Gastroesophageal sphincter (tissue), 3 donors: ENCODE measurements at regions not wholly inside any gene's neighbourhood (a gene's known extent, or its start where the extent isn't known, plus 50 kb on each side); places are given as distances from the start of the nearest gene placed in this dataset.

ENCODE experiments used
- EP300 ChIP-seq: sonication (generic); formaldehyde crosslinking; IDR thresholded peaks from one replicate; pipeline ENCODE4 v1.6.1; 2017; ENCODE audit warnings: antibody characterized with exemption, mild to moderate bottlenecking
- POLR2A ChIP-seq, 2 donors: fragments of 450-650 bp; IDR thresholded peaks; one replicate each; pipeline ENCODE4 v1.6.1; 2017; ENCODE audit warnings: antibody characterized with exemption in 2 of 2, mild to moderate bottlenecking in 2 of 2, moderate library complexity in 1 of 2
- POLR2AphosphoS5 ChIP-seq: sonication (generic); formaldehyde crosslinking; IDR thresholded peaks from one replicate; pipeline ENCODE4 v1.6.1; 2017; ENCODE audit warnings: antibody characterized with exemption
- TF ChIP-seq, protein P1 (sequence below), 4 experiments: fragments of 200-600 bp in 2 of 4; fragments of 450-650 bp in 2 of 4; sonication (generic) in 1 of 4; IDR thresholded peaks; one replicate each; pipeline ENCODE4 v1.5.1; 2017 to 2019; ENCODE audit warnings: antibody characterized with exemption in 4 of 4, mild to moderate bottlenecking in 2 of 4, moderate library complexity in 2 of 4

- TF ChIP-seq, protein P1, sequence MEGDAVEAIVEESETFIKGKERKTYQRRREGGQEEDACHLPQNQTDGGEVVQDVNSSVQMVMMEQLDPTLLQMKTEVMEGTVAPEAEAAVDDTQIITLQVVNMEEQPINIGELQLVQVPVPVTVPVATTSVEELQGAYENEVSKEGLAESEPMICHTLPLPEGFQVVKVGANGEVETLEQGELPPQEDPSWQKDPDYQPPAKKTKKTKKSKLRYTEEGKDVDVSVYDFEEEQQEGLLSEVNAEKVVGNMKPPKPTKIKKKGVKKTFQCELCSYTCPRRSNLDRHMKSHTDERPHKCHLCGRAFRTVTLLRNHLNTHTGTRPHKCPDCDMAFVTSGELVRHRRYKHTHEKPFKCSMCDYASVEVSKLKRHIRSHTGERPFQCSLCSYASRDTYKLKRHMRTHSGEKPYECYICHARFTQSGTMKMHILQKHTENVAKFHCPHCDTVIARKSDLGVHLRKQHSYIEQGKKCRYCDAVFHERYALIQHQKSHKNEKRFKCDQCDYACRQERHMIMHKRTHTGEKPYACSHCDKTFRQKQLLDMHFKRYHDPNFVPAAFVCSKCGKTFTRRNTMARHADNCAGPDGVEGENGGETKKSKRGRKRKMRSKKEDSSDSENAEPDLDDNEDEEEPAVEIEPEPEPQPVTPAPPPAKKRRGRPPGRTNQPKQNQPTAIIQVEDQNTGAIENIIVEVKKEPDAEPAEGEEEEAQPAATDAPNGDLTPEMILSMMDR (IDR thresholded peaks at IDR 0.05) = no peak
- no peak for TF ChIP-seq POLR2AphosphoS5
- no peak for TF ChIP-seq POLR2A (IDR thresholded peaks at IDR 0.05)
- no peak for TF ChIP-seq EP300
Measured at GRCh38 chr10:14409247-14409646, 78.5 kb upstream of the FRMD4A start.
